H1 (cell line): ENCODE measurements at regions not wholly inside any gene's neighbourhood (a gene's known extent, or its start where the extent isn't known, plus 50 kb on each side); places are given as distances from the start of the nearest gene placed in this dataset.

ENCODE experiments used
- CTCF ChIA-PET: fragments of 300-600 bp; sonication (Branson Sonifier 250); formaldehyde crosslinking; loops from one replicate; lab custom pipeline; 2021; ENCODE audit not compliant: partially characterized antibody; lab: Charles Lee
- POLR2A ChIA-PET: fragments of 300-600 bp; sonication (Branson Sonifier 250); formaldehyde crosslinking; loops from one replicate; lab custom pipeline; 2021; ENCODE audit warnings: inconsistent platforms; ENCODE audit not compliant: partially characterized antibody; lab: Charles Lee
- DNase-seq, 2 experiments: peaks; one replicate each; pipeline versions ENCODE4 v3.0.0 to v3.0.0-alpha.2; 2010 to 2022; ENCODE audit warnings: low spot score in 2 of 2, low read depth in 1 of 2, mixed read lengths in 1 of 2
- FAIRE-seq: peaks from 2 replicates; lab custom pipeline; 2011; peaks lifted over from hg19 to GRCh38; lab: Jason Lieb, UNC
- H2AFZ ChIP-seq: 2 replicates; pipeline ENCODE4 v1.8.1; 2012; ENCODE audit warnings: low read length, inconsistent platforms
- H2AK5ac ChIP-seq: 2 replicates; pipeline ENCODE4 v1.6.1; 2013; ENCODE audit warnings: low read depth, low read length
- H2BK120ac ChIP-seq: replicated peaks from 2 replicates; pipeline ENCODE3; 2013; ENCODE audit warnings: low read depth, low read length, inconsistent platforms
- H2BK12ac ChIP-seq: 2 replicates; pipeline ENCODE4 v1.6.1; 2013; ENCODE audit warnings: low read depth, low read length
- H2BK15ac ChIP-seq: 2 replicates; pipeline ENCODE4 v1.6.1; 2013; ENCODE audit warnings: low read length
- H2BK20ac ChIP-seq: 2 replicates; pipeline ENCODE4 v1.6.1; 2013; ENCODE audit warnings: low read length
- H2BK5ac ChIP-seq: 2 replicates; pipeline ENCODE4 v1.6.1; 2013; ENCODE audit warnings: low read depth, low read length
- H3K14ac ChIP-seq: 2 replicates; pipeline ENCODE4 v1.6.1; 2013; ENCODE audit warnings: inconsistent platforms; ENCODE audit not compliant: insufficient read length
- H3K18ac ChIP-seq: 2 replicates; pipeline ENCODE4 v1.6.1; 2013; ENCODE audit warnings: low read length; ENCODE audit errors: extremely low read depth
- H3K23ac ChIP-seq: 2 replicates; pipeline ENCODE4 v1.6.1; 2013; ENCODE audit warnings: inconsistent platforms; ENCODE audit not compliant: insufficient read length
- H3K23me2 ChIP-seq: 2 replicates; pipeline ENCODE4 v1.6.1; 2013; ENCODE audit warnings: low read depth, low read length
- H3K27ac ChIP-seq: 2 replicates; pipeline ENCODE4 v1.6.1; 2011; ENCODE audit warnings: low read depth, low read length, inconsistent platforms
- H3K27me3 ChIP-seq, 4 experiments: replicated peaks in 1 of 4; 1 replicate in 1 of 4; 2 replicates in 3 of 4; pipeline versions ENCODE4 v1.6.1 to v1.8.1; 2011 to 2013; ENCODE audit warnings: low read length in 3 of 4, mild to moderate bottlenecking in 3 of 4, inconsistent platforms in 2 of 4, mixed read lengths in 2 of 4, moderate library complexity in 1 of 4; ENCODE audit not compliant: control insufficient read depth in 3 of 4, insufficient read depth in 3 of 4; ENCODE audit errors: extremely low read depth in 1 of 4
- H3K36me3 ChIP-seq, 4 experiments: 2 replicates each; pipeline versions ENCODE4 v1.6.1 to v1.8.1; 2011 to 2013; ENCODE audit warnings: mild to moderate bottlenecking in 4 of 4, low read length in 3 of 4, moderate library complexity in 2 of 4, control low read depth in 1 of 4, inconsistent platforms in 1 of 4; ENCODE audit not compliant: insufficient read depth in 4 of 4, control insufficient read depth in 2 of 4
- H3K4ac ChIP-seq: replicated peaks from 2 replicates; pipeline ENCODE3; 2013; ENCODE audit warnings: low read length, low read depth, mixed read lengths, inconsistent platforms; ENCODE audit not compliant: insufficient read length
- H3K4me1 ChIP-seq, 4 experiments: replicated peaks in 1 of 4; 1 replicate in 1 of 4; 2 replicates in 3 of 4; pipeline versions ENCODE4 v1.6.1 to v1.8.1; 2011 to 2013; ENCODE audit warnings: low read length in 3 of 4, inconsistent platforms in 2 of 4, mixed read lengths in 1 of 4; ENCODE audit not compliant: insufficient read depth in 4 of 4, control insufficient read depth in 3 of 4
- H3K4me2 ChIP-seq, 2 experiments: 2 replicates each; pipeline versions ENCODE4 v1.6.1 to v1.8.1; 2011 to 2013; ENCODE audit warnings: low read depth in 2 of 2, low read length in 2 of 2, control low read depth in 1 of 2, inconsistent platforms in 1 of 2, mild to moderate bottlenecking in 1 of 2; ENCODE audit not compliant: insufficient read depth in 1 of 2
- H3K4me3 ChIP-seq, 4 experiments: fragments of 200-600, 300-600 bp in 1 of 4; sonication (generic), shearing (Covaris generic), sonication (Bioruptor Twin) in 1 of 4; 2 replicates each; pipeline versions ENCODE4 v1.5.1 to v1.8.1; 2011 to 2016; ENCODE audit warnings: low read length in 4 of 4, low read depth in 3 of 4, control low read depth in 2 of 4, inconsistent platforms in 2 of 4, mild to moderate bottlenecking in 2 of 4, mixed read lengths in 1 of 4, moderate library complexity in 1 of 4; ENCODE audit not compliant: insufficient read depth in 2 of 4; ENCODE audit errors: extremely low read depth in 1 of 4
- H3K56ac ChIP-seq: replicated peaks from 2 replicates; pipeline ENCODE3; 2013; ENCODE audit warnings: low read depth, mild to moderate bottlenecking, mixed read lengths, low read length, inconsistent platforms; ENCODE audit not compliant: insufficient read length
- H3K79me1 ChIP-seq: 2 replicates; pipeline ENCODE4 v1.6.1; 2013; ENCODE audit warnings: low read depth, low read length, control low read depth
- H3K79me2 ChIP-seq, 2 experiments: 2 replicates each; pipeline versions ENCODE4 v1.6.1 to v1.8.1; 2012 to 2013; ENCODE audit warnings: low read length in 2 of 2, mild to moderate bottlenecking in 2 of 2, inconsistent platforms in 1 of 2; ENCODE audit not compliant: insufficient read depth in 2 of 2, control insufficient read depth in 1 of 2
- H3K9ac ChIP-seq, 4 experiments: replicated peaks in 1 of 4; 1 replicate in 1 of 4; 2 replicates in 3 of 4; pipeline versions ENCODE4 v1.6.1 to v1.8.1; 2011 to 2013; ENCODE audit warnings: low read depth in 3 of 4, low read length in 3 of 4, control low read depth in 2 of 4, mild to moderate bottlenecking in 2 of 4, moderate library complexity in 2 of 4, inconsistent platforms in 1 of 4; ENCODE audit errors: extremely low read depth in 1 of 4
- H3K9me3 ChIP-seq, 2 experiments: 2 replicates each; pipeline versions ENCODE4 v1.6.1 to v1.8.1; 2012 to 2013; ENCODE audit warnings: mild to moderate bottlenecking in 2 of 2, moderate library complexity in 2 of 2, control low read depth in 1 of 2, inconsistent platforms in 1 of 2, low read depth in 1 of 2, low read length in 1 of 2, mixed read lengths in 1 of 2; ENCODE audit not compliant: insufficient read depth in 2 of 2
- H4K20me1 ChIP-seq, 2 experiments: replicated peaks in 1 of 2; 2 replicates each; pipeline versions ENCODE3 to v1.8.1; 2011 to 2013; ENCODE audit warnings: inconsistent platforms in 2 of 2, low read length in 2 of 2, mild to moderate bottlenecking in 1 of 2; ENCODE audit not compliant: insufficient read depth in 2 of 2, control insufficient read depth in 1 of 2
- H4K5ac ChIP-seq: 2 replicates; pipeline ENCODE4 v1.6.1; 2013; ENCODE audit warnings: low read length, low read depth, mixed read lengths, inconsistent platforms; ENCODE audit not compliant: insufficient read length
- H4K8ac ChIP-seq: 2 replicates; pipeline ENCODE4 v1.8.0; 2013; ENCODE audit warnings: mild to moderate bottlenecking, moderate library complexity, low read length, inconsistent platforms; ENCODE audit not compliant: insufficient read depth; ENCODE audit errors: extremely low read depth
- H4K91ac ChIP-seq: replicated peaks from 2 replicates; pipeline ENCODE3; 2013; ENCODE audit warnings: low read length, mixed read lengths, inconsistent platforms; ENCODE audit not compliant: insufficient read length
- TBP ChIP-seq: IDR thresholded peaks from 2 replicates; pipeline ENCODE4 v1.6.1; 2011; ENCODE audit warnings: low read depth, low read length, improper control_type of control experiment
- WGBS, 2 experiments: shearing (Covaris generic) in 1 of 2; methylation state at CpG; one replicate each; pipeline versions ENCODE4 v1.1.6 to v1.1.7; 2013 to 2015; ENCODE audit warnings: low lambda C conversion rate in 2 of 2, mixed read lengths in 2 of 2, inconsistent platforms in 1 of 2, low coverage in 1 of 2, missing lambda C conversion rate in 1 of 2; ENCODE audit not compliant: insufficient replicate concordance in 2 of 2, insufficient coverage in 1 of 2, insufficient read length in 1 of 2; ENCODE audit errors: extremely low coverage in 1 of 2, missing lambda C conversion rate in 1 of 2; 5-methylcytosine and 5-hydroxymethylcytosine counted together

GRCh38 chr2:183259921-183260320 lies 135.7 kb downstream of the NUP35 start:
- H2AFZ ChIP-seq, result no peak overlapping the region
- no peak overlapping the region for H2BK5ac ChIP-seq
- H3K79me1 ChIP-seq, result no peaks in the 10 kb centered on the region
- TF ChIP-seq TBP, result no peak
- H2BK12ac ChIP-seq, result no peak overlapping the region
- H3K4me2 ChIP-seq, result no peak overlapping the region
- DNase-seq (no peak), FAIRE-seq (no peak)
- 92% methylated on average over 1 of the region's 1 CpG; no CpG with 5 or more reads in 1 of the 2 experiments for WGBS, 2 experiments
- H3K56ac ChIP-seq, result no peak overlapping the region
- H4K5ac ChIP-seq, result no peak overlapping the region
- H2BK120ac ChIP-seq, result no peak overlapping the region
- H3K27me3 ChIP-seq, result no peaks in the 10 kb centered on the region
- H4K91ac ChIP-seq, result no peak overlapping the region
- CTCF ChIA-PET, result interaction anchor here (5.0 kb wide), 1 partner anchor 11 kb away, joined by 30 read pairs; no protein-coding TSS in a partner anchor
- POLR2A ChIA-PET, result no interaction called here
- no peak overlapping the region for H3K23ac ChIP-seq
- H3K4me1 ChIP-seq, result peaks cover 0 to 3% (median 1%) of the 10 kb centered on the region in 4 experiments; a peak in 4 of 7 replicates
- no peak overlapping the region for H4K8ac ChIP-seq
- no peak overlapping the region for H3K4ac ChIP-seq
- H3K23me2 ChIP-seq, result no peaks in the 10 kb centered on the region
- no peak overlapping the region for H3K14ac ChIP-seq
- H2BK20ac ChIP-seq, result no peak overlapping the region
- no peak overlapping the region for H3K27ac ChIP-seq
- no peak overlapping the region for H2BK15ac ChIP-seq
- H3K79me2 ChIP-seq, result no peaks in the 10 kb centered on the region
- no peak overlapping the region for H3K4me3 ChIP-seq
- no peaks in the 10 kb centered on the region for H3K36me3 ChIP-seq
- no peaks in the 10 kb centered on the region for H4K20me1 ChIP-seq
- no peak overlapping the region for H2AK5ac ChIP-seq
- no peak overlapping the region for H3K18ac ChIP-seq
- H3K9me3 ChIP-seq, result peaks cover 0 to 3% of the 10 kb centered on the region in 2 experiments; a peak in 1 of 4 replicates
- no peak overlapping the region for H3K9ac ChIP-seq
